AG09309 (cell line): ENCODE measurements at regions not wholly inside any gene's neighbourhood (a gene's known extent, or its start where the extent isn't known, plus 50 kb on each side); places are given as distances from the start of the nearest gene placed in this dataset.

Experiments
- DNase-seq: peaks from one replicate; pipeline ENCODE4 v3.0.0-alpha.2; 2010; ENCODE audit warnings: low read depth
- H3K4me3 ChIP-seq: 2 replicates; pipeline ENCODE4 v1.5.1; 2011; ENCODE audit warnings: mild to moderate bottlenecking, low read depth, low read length, moderate library complexity; ENCODE audit not compliant: control insufficient read depth
- TF ChIP-seq, protein P1 (sequence below): IDR thresholded peaks from 2 replicates; pipeline ENCODE4 v1.5.1; 2011; ENCODE audit warnings: mild to moderate bottlenecking, low read depth, low read length, inconsistent platforms; ENCODE audit not compliant: insufficient read depth, control insufficient read depth; ENCODE audit errors: missing control alignments

DNA sequence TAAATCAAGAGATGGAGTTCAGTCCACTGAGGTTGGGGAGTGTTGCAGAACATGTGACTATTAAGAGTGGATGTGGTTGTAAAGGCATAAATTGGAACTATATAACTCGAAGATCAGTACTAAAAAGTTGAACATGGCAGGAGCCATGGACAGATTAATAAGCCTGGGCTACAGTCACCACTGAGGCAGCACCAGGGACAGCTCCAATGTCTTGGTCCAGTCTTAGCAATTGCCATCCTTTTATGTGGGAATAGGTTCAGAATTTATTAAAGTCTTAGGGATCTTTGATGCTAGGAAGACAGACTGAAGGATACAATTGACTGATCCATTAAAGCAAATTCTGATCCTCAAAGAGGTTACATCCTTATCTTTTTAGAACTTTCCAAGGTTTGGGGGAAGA, 156.6 kb downstream of the ADRA2A start:
- no peak for DNase-seq
- no peak overlapping the region for H3K4me3 ChIP-seq
- TF ChIP-seq, protein P1, sequence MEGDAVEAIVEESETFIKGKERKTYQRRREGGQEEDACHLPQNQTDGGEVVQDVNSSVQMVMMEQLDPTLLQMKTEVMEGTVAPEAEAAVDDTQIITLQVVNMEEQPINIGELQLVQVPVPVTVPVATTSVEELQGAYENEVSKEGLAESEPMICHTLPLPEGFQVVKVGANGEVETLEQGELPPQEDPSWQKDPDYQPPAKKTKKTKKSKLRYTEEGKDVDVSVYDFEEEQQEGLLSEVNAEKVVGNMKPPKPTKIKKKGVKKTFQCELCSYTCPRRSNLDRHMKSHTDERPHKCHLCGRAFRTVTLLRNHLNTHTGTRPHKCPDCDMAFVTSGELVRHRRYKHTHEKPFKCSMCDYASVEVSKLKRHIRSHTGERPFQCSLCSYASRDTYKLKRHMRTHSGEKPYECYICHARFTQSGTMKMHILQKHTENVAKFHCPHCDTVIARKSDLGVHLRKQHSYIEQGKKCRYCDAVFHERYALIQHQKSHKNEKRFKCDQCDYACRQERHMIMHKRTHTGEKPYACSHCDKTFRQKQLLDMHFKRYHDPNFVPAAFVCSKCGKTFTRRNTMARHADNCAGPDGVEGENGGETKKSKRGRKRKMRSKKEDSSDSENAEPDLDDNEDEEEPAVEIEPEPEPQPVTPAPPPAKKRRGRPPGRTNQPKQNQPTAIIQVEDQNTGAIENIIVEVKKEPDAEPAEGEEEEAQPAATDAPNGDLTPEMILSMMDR: no peak

DNA sequence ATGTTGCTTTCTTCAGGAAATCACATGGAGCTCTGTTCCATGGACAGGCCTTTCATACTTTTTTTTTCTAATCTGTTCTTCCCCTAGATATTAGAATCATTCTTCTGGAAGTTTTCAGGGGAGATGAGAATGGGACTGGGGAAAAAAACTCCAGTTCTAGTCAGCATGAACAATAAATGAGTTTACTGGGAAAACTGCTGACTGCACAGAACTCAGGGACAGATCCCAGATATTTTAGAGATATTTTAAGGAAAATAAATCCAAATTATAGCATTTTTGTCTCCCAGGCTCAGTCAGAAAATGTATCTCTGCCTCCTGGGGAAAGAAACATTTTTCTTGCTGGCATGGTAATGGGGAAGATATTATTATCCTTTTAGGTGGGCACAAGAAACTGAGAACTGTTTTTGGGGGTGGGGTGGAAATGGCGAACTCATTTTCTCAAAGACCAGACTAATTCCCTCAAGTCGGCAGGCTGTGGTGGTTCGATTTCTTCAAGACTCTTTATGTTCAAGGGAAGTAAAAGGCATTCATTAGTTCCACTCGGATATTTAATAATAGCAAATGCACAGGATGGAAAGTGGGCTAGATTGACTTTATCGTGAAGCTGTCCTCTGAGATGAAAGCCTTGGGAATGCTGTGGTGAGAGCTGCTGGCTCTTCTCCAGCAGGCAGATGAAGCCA, 157.5 kb downstream of the ADRA2A start:
- H3K4me3 ChIP-seq: no peak overlapping the region
- no peak for DNase-seq
- TF ChIP-seq, protein P1: no peak

DNA sequence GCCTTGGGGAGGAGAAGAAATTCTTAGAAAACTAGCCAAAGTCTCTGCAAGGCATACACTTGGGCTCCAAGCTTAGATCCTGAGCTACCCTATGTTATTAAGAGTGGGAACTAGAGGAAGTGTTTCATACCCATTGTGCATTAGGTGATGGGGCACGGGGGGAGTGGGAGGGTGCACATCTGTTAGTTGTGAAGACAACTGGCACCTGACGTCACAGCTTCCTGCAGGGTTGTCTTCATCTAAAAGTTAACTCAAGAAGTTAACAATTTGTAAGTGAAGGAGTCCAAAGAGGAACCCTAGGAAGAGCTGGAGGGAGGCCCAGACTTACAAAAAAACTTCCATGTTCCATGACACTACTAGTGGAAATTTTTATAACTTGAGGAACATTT, 158.1 kb downstream of the ADRA2A start:
- no peak for DNase-seq
- TF ChIP-seq, protein P1: no peak
- H3K4me3 ChIP-seq: no peak overlapping the region

DNA sequence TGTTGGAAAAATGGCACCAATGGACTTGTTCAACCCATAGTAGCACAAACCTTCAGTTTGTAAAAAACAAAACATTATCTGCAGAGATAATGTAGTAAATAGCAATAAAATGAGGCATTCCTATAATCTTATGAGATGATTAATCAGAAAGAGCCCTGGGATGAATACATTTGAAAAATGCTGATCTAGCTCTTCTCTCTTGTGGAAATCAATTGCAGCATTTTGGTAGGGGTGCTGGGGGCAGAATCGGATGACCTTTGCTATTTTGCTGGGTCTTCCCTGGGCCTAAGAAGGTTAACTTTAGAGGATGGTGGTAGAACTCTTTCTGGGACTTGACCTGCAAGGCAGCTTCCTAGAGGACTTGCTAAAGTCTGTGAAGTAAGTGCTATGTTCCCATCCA, 163.5 kb downstream of the ADRA2A start:
- H3K4me3 ChIP-seq: no peak overlapping the region
- TF ChIP-seq, protein P1: no peak
- DNase-seq: no peak

DNA sequence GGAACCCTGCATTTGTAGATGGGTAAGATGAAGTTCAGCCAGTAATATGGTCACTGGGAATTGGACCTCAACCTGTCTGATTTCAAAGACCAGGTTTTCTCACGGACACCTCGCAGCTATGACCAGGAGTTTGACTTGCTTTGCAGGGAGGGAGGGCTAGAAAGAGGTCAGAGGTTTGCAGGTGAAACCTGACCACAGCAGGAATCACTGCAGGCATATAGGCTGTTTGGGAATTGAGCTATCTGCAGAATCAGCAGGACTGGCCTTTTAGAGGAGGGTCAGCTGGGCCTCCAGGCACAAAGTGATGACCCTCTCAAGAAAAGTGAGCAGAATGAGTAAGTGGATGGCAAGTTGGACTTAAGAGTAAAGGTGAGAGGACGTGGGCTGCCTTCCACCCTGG, 166.3 kb downstream of the ADRA2A start:
- TF ChIP-seq, protein P1: no peak
- H3K4me3 ChIP-seq: no peak overlapping the region
- no peak for DNase-seq

DNA sequence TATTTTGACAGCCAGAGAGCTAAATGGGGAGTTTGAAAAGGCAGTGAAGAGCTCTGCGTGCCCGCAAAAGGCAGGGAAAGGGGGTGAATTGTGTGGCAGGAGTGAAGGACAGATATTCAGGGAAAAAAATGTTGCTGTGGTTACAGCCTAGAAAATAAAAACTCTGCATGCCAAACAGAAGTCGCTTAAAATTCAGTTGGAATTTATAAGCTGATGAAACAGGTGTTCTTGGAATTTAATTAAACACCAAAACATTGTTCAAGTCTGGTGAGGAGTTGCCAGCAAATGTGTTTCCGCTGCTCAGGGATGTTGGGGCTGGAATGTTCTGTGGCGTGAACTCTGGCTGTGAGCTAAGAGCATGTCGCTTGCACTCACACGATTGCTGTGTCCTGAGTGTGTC, 169.3 kb downstream of the ADRA2A start:
- no peak overlapping the region for H3K4me3 ChIP-seq
- DNase-seq: no peak
- TF ChIP-seq, protein P1: no peak
